Posterior vena cava (tissue), 2 donors: ENCODE measurements at regions not wholly inside any gene's neighbourhood (a gene's known extent, or its start where the extent isn't known, plus 50 kb on each side); places are given as distances from the start of the nearest gene placed in this dataset.
"Not testable (repeated sequence)": the region's sequence is repeated elsewhere in the genome, so short reads cannot be mapped to it uniquely, and the experiment has no call there.

Experiments used
- DNase-seq: peaks from one replicate; pipeline ENCODE4 v3.0.0-alpha.2; 2020; ENCODE audit warnings: low spot score
- intact Hi-C, 2 donors: fragments of 100-400 bp; cut with DNase I; formaldehyde crosslinking; loops; one replicate each; pipeline versions ENCODE4 v1.14.1 to v1.14.2; 2022 to 2023
- donor health status: DM: yes; HTN: yes; CAD: no.
- donor health status: DM: yes; HTN: yes; CAD: no.

DNA sequence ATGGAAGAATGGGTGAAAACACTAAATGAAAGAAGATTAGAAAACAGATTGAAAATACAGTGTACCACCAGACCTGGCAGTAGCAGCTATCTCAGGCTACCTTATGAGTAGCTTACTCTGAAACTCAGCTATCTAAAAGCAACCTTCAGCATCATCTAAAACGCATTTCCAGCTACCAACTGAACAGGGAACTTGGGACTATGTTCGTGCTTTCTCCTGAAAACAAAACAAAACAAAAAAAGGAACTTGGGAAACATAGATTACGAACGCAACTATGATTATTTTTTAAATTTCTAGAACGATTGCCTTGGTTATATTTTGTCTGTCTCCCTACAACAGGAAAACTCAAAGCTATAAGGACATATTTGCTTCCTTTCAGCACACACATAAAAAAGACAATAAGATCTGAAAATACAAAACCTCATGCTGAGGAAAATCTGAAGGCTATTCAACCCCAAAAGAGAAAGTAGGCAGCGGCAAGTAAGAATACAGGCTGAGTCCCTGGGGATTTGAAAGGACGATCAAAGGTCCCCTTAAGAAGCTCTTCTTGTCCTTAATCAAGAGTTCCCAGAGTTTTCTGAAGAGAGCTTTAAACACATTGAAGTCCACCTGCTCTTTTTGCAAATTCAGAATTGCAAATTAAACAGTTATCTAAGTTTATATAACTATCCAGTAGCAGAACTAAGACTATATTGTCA lies 53.4 kb downstream of the OR2K2 start:
- DNase-seq: no peak
- intact Hi-C loops: no loop called here

- intact Hi-C loops: no loop called here
- DNase-seq: no peak
Observed at GRCh38 chr9:111274737-111275136, 55.3 kb downstream of the OR2K2 start.

- DNase-seq: no peak
- intact Hi-C loops: no loop called here
Observed at GRCh38 chr9:111272581-111272980, 57.4 kb downstream of the OR2K2 start.

DNA sequence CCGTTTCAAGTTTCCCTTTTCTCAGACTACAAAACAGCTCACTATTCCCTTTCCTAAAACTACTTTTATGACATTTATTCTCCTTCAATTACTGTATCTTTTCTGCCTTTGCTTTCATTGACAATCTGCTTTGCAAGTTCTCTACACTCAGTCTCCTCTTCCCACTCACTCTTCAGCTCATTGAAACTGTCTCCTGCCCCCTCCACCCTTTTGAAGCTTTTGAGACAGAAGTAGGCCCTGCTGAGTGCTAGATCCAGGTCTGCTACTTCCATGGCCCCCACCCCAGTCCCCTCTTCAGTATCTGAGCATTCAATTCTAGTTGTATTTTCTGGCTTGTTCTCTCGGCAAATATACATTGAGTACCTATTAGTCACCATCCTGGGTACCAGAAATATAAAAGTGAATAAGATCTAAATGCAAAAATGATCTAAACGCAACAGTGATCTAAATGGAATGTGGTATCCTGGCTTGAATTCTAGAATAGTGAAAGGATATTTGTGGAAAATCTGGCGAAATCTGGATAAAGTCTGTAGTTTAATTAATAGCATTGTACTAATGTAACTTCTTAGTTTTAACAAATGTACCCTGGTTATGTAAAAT lies 58.4 kb downstream of the OR2K2 start:
- intact Hi-C loops: no loop called here
- no peak for DNase-seq

GRCh38 chr9:111271047-111271446 lies 59.0 kb downstream of the OR2K2 start:
- no peak for DNase-seq
- intact Hi-C loops: no loop called here

DNA sequence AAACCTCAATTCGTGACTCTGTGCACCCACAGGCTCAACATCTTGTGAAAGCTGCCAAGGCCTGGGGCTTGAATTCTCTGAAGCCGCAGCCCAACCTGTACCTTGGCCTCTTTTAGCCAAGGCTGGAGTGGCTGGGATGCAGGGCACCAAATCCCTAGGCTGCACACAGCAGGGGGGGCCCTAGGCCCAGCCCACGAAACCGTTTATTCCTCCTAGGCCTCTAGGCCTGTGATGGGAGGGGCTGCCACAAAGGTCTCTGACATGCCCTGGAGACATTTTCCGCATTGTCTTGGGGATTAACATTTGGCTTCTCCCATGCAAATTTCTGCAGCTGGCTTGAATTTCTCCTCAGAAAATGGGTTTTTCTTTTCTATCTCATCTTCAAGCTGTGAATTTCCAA lies 64.0 kb downstream of the OR2K2 start:
- intact Hi-C loops, DNase-seq: not testable (repeated sequence)

GRCh38 chr9:111263116-111263515 lies 66.9 kb downstream of the OR2K2 start:
- no peak for DNase-seq
- intact Hi-C loops: no loop called here

- intact Hi-C loops: no loop called here
- DNase-seq: no peak
Observed at GRCh38 chr9:111258875-111259271, 71.2 kb downstream of the OR2K2 start.

- intact Hi-C loops: no loop called here
- DNase-seq: no peak
Observed at GRCh38 chr9:111258209-111258874, 71.7 kb downstream of the OR2K2 start.

- intact Hi-C loops: no loop called here
- no peak for DNase-seq
Observed at GRCh38 chr9:111253742-111254437, 76.1 kb downstream of the OR2K2 start.

GRCh38 chr9:111250875-111251842 lies 78.9 kb downstream of the OR2K2 start:
- intact Hi-C loops: no loop called here
- DNase-seq: no peak

DNA sequence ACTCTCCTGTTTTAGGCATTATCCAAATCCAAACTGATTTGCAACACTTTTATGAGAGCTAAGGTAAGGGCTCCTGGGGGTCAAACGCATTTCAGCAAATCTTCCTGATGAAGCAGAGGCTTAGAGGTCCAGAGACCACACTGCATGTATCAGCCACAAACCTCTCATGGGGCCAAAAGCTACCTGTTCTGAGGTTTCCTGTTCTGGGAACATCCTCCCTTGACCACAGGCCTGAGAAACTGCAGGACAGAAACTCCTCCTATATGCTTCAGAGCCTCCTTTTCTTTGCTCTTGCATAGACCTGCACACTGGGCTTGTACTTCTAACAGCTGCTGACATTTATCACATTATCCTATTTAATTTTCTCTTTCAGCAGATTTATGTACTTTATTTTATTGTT lies 92.6 kb downstream of the OR2K2 start:
- no peak for DNase-seq
- intact Hi-C loops: no loop called here

- no peak for DNase-seq
- intact Hi-C loops: no loop called here
Observed at GRCh38 chr9:111236332-111236731, 93.7 kb downstream of the OR2K2 start.

GRCh38 chr9:111233963-111234362 lies 96.1 kb downstream of the OR2K2 start:
- intact Hi-C loops: no loop called here
- no peak for DNase-seq

DNA sequence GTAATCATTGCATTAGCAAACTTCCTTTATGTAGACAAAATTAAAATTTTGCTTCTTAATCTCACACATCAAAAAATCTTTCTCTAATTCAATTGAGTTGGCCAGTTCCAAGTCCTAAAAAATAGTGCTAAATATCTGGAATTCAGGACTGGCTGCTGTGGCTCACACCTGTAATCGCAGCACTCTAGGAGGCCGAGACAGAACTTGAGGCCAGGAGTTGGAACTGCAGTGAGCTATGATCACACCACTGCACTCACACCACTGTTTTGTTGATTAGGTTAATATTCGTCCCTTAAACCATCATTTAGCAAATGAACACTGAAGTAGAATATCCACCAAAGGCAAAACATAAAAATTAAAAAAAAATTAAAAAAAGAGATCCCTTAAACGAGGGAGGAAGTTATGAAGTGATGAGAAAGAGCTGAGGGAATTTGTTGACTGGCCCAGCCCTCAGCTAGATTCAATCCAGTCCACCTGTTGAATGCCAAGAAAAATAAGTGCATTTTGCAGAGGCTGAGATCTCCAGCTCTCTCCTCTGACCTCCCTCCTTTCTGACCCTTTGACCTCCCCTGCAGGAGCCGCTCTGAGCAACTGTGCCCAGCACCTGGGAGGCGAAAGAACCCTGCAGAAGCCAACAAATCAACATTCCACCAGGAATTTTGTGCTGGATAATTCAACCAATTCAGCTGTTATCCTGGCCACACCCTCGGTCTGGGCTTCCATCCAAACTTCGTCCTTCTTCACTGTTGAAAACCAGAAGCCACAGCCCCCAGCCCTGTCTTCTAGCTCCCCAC lies 96.8 kb downstream of the OR2K2 start:
- intact Hi-C loops: no loop called here

DNA sequence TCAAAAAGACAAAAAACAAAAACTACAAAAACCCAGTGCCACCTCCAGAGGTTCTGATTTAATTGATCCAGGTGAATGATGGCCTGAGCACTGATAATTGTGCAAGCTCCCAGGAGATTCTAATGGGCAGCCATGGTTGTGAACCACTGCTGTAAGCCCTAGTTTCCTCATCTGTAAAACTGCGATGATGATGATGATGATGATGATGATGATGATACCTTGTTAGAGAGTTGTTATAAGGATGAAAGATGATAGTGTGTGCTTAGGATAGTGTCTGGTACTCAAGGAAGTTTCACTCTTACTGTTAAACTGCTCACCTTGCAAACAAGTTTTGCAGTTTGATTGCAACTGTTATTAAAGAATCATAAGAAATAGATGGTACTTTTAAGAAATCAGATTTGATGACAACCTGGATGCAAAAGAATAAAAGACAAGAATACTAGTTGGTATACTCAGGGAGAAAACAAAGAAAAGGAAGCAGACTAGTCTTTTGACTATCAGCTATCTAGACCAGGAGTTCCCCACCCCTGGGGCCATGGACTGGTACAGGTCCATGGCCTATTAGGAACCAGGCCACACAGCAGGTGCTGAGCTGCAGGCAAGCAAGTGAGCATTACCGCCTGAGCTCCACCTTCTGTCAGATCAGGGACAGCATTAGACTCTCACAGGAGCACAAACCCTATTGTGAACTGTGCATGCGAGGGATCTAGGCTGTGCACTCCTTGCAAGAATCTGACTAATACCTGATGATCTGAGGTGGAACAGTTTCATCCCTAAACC lies 98.0 kb downstream of the OR2K2 start:
- intact Hi-C loops: no loop called here
- no peak for DNase-seq

More for the DNA sequence above, 96.8 kb downstream of the OR2K2 start:
- no peak for DNase-seq

DNA sequence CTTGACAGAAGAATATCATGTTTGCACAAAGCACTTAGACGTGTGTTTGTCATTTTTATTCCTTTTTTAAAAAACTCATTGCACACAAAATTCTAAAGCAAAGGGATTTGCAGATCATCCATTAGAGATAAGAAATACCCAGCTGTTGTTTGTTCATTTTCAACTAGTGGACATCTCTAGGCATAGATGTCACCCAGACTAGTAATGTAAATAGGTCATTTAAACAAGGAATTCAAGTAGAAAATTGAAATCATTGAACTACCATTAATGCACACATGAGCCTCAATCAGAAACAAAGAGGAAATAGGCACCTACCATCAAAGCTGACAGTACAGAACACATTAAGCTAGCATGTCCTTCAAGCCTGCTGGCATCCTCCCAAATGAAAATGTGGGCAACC lies 107.3 kb downstream of the OR2K2 start:
- intact Hi-C loops: no loop called here
- DNase-seq: no peak

DNA sequence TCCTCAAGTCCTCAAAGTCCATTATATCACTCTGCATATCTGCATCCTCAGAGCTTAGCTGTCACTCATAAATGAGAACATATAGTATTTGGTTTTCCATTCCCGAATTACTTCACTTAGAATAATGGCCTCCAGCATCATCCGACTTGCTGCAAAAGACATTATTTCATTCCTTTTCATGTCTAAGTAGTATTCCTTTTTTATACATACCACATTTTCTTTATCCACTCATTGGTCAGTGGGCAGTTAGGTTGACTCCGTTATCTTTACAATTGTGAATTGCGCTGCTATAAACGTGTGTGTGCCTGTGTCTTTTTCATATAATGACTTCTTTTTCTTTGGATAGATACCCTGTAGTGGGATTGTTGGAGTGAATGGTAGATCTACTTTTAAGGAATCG lies 117.2 kb downstream of the OR2K2 start:
- no peak for DNase-seq
- intact Hi-C loops: loop anchor here in 1 of 2 donors (2.0 kb wide), 1 partner anchor 76 kb away; no protein-coding TSS in a partner anchor
